H9 (cell line): ENCODE measurements at regions not wholly inside any gene's neighbourhood (a gene's known extent, or its start where the extent isn't known, plus 50 kb on each side); places are given as distances from the start of the nearest gene placed in this dataset.

Source experiments
- DNase-seq: peaks from one replicate; pipeline ENCODE4 v3.0.0-alpha.2; 2017
- H2AFZ ChIP-seq: one replicate; pipeline ENCODE4 v1.6.1; 2013; ENCODE audit warnings: mild to moderate bottlenecking, low read length, control low read depth, moderate library complexity
- H2AK5ac ChIP-seq: 2 replicates; pipeline ENCODE4 v1.6.1; 2013; ENCODE audit warnings: low read length, control low read depth, mixed read lengths; ENCODE audit not compliant: insufficient read length
- H2BK120ac ChIP-seq: one replicate; pipeline ENCODE4 v1.6.1; 2013; ENCODE audit warnings: low read depth, mild to moderate bottlenecking, low read length, control low read depth, inconsistent platforms; ENCODE audit not compliant: poor library complexity, severe bottlenecking
- H2BK12ac ChIP-seq: 2 replicates; pipeline ENCODE4 v1.6.1; 2013; ENCODE audit warnings: low read length, control low read depth, mixed read lengths, low read depth; ENCODE audit not compliant: insufficient read length
- H2BK15ac ChIP-seq: 2 replicates; pipeline ENCODE4 v1.6.1; 2013; ENCODE audit warnings: low read depth, low read length, control low read depth
- H2BK20ac ChIP-seq: one replicate; pipeline ENCODE4 v1.6.1; 2013; ENCODE audit warnings: low read depth, mild to moderate bottlenecking, low read length, control low read depth, inconsistent platforms; ENCODE audit not compliant: poor library complexity, severe bottlenecking
- H2BK5ac ChIP-seq: 2 replicates; pipeline ENCODE4 v1.6.1; 2013; ENCODE audit warnings: low read length, control low read depth, mixed read lengths; ENCODE audit not compliant: insufficient read length
- H3K14ac ChIP-seq: 2 replicates; pipeline ENCODE4 v1.6.1; 2013; ENCODE audit warnings: low read length, control low read depth; ENCODE audit not compliant: insufficient read depth
- H3K18ac ChIP-seq: 2 replicates; pipeline ENCODE4 v1.6.1; 2013; ENCODE audit warnings: low read depth, mild to moderate bottlenecking, mixed read lengths, low read length, control low read depth; ENCODE audit not compliant: insufficient read length
- H3K23ac ChIP-seq: 2 replicates; pipeline ENCODE4 v1.6.1; 2013; ENCODE audit warnings: low read length, control low read depth, mixed read lengths, low read depth; ENCODE audit not compliant: insufficient read length
- H3K23me2 ChIP-seq: 2 replicates; pipeline ENCODE4 v1.6.1; 2013; ENCODE audit warnings: low read depth, mild to moderate bottlenecking, mixed read lengths, low read length, control low read depth; ENCODE audit not compliant: insufficient read length, poor library complexity, severe bottlenecking
- H3K27ac ChIP-seq: 2 replicates; pipeline ENCODE4 v1.5.1; 2013; ENCODE audit warnings: low read length, control low read depth, mixed read lengths, low read depth; ENCODE audit not compliant: insufficient read length
- H3K27me3 ChIP-seq: 2 replicates; pipeline ENCODE4 v1.6.1; 2013; ENCODE audit warnings: low read length, control low read depth, inconsistent platforms; ENCODE audit not compliant: insufficient read depth
- H3K4ac ChIP-seq: 2 replicates; pipeline ENCODE4 v1.6.1; 2013; ENCODE audit warnings: low read depth, mild to moderate bottlenecking, control low read depth, inconsistent platforms, low read length, moderate library complexity
- H3K4me1 ChIP-seq: 2 replicates; pipeline ENCODE4 v1.6.1; 2013; ENCODE audit warnings: low read length, control low read depth, inconsistent platforms; ENCODE audit not compliant: insufficient read depth
- H3K4me2 ChIP-seq: 2 replicates; pipeline ENCODE4 v1.6.1; 2013; ENCODE audit warnings: low read length, control low read depth, mixed read lengths; ENCODE audit not compliant: insufficient read length, insufficient read depth
- H3K56ac ChIP-seq: 2 replicates; pipeline ENCODE4 v1.6.1; 2013; ENCODE audit warnings: low read depth, mild to moderate bottlenecking, mixed read lengths, low read length, control low read depth; ENCODE audit not compliant: insufficient read length
- H3K79me1 ChIP-seq: 2 replicates; pipeline ENCODE4 v1.6.1; 2013; ENCODE audit warnings: low read depth, mild to moderate bottlenecking, moderate library complexity, low read length, control low read depth, inconsistent platforms; ENCODE audit not compliant: insufficient read depth, poor library complexity, severe bottlenecking
- H3K79me2 ChIP-seq: 2 replicates; pipeline ENCODE4 v1.6.1; 2013; ENCODE audit warnings: low read length, control low read depth, inconsistent platforms; ENCODE audit not compliant: insufficient read depth
- H3K9ac ChIP-seq: 2 replicates; pipeline ENCODE4 v1.6.1; 2013; ENCODE audit warnings: low read length, control low read depth, mixed read lengths; ENCODE audit not compliant: insufficient read length; ENCODE audit errors: extremely low read depth
- H3K9me3 ChIP-seq: one replicate; pipeline ENCODE4 v1.6.1; 2013; ENCODE audit warnings: low read depth, low read length, inconsistent platforms; ENCODE audit not compliant: control insufficient read depth
- H3T11ph ChIP-seq: one replicate; pipeline ENCODE4 v1.6.1; 2013; ENCODE audit warnings: mild to moderate bottlenecking, low read length, control low read depth, inconsistent platforms
- H4K20me1 ChIP-seq: one replicate; pipeline ENCODE4 v1.6.1; 2013; ENCODE audit not compliant: control insufficient read depth, insufficient read length, insufficient read depth
- H4K5ac ChIP-seq: 2 replicates; pipeline ENCODE4 v1.6.1; 2013; ENCODE audit warnings: low read depth, mild to moderate bottlenecking, mixed read lengths, low read length, control low read depth; ENCODE audit not compliant: insufficient read length
- H4K8ac ChIP-seq: replicated peaks from 2 replicates; pipeline ENCODE4 v1.6.1; 2013; ENCODE audit warnings: low read length, control low read depth, mixed read lengths, low read depth; ENCODE audit not compliant: insufficient read length
- H4K91ac ChIP-seq: 2 replicates; pipeline ENCODE4 v1.6.1; 2013; ENCODE audit warnings: low read depth, mild to moderate bottlenecking, moderate library complexity, mixed read lengths, low read length, control low read depth; ENCODE audit not compliant: insufficient read length
- H3K27ac Mint-ChIP-seq, 3 experiments: 2 replicates in 2 of 3; 3 replicates in 1 of 3; pipeline ENCODE4 v1.8.0; 2020 to 2021; ENCODE audit warnings: mixed read lengths in 3 of 3, mild to moderate bottlenecking in 1 of 3, moderate library complexity in 1 of 3
- H3K27me3 Mint-ChIP-seq: 2 replicates; pipeline ENCODE4 v1.8.0; 2021; ENCODE audit warnings: low read depth, mild to moderate bottlenecking, moderate library complexity, mixed read lengths
- H3K36me3 Mint-ChIP-seq, 3 experiments: 2 replicates in 2 of 3; 3 replicates in 1 of 3; pipeline ENCODE4 v1.8.0; 2020 to 2021; ENCODE audit warnings: low read depth in 3 of 3, mixed read lengths in 3 of 3; ENCODE audit not compliant: insufficient read depth in 1 of 3
- H3K4me1 Mint-ChIP-seq, 2 experiments: 2 replicates each; pipeline ENCODE4 v1.8.0; 2020; ENCODE audit warnings: mixed read lengths in 2 of 2
- H3K4me3 Mint-ChIP-seq, 2 experiments: 2 replicates in 1 of 2; 3 replicates in 1 of 2; pipeline ENCODE4 v1.8.0; 2020 to 2021; ENCODE audit warnings: mild to moderate bottlenecking in 2 of 2, mixed read lengths in 2 of 2, moderate library complexity in 1 of 2
- H3K9me3 Mint-ChIP-seq, 2 experiments: 2 replicates in 1 of 2; 3 replicates in 1 of 2; pipeline ENCODE4 v1.8.0; 2020; ENCODE audit warnings: mild to moderate bottlenecking in 2 of 2, mixed read lengths in 2 of 2, moderate library complexity in 1 of 2
- CTCF ChIP-seq: fragments of 200-600 bp; sonication (generic); conservative IDR thresholded peaks from 3 replicates; pipeline ENCODE4 v1.8.0; 2021; ENCODE audit warnings: antibody characterized with exemption, mild to moderate bottlenecking

DNA sequence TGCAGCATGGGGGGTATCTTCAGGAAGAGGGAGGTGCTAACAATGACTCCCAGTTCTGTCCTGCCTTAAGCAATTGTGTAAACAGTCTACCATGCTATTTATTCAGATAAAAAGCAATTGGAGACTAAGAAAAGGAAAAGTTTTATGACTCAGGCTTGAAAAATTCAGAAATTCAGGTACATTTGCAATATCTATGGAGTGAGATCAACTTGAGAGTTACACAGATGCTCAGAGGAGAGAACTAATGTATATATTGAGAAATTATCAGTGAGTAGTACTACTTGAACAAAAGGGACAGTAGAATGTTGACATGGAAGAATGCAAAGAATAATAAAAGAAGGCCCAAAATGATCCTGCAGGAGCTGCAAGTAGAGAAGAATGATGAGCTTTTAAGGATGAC is 277.6 kb upstream of the DACH1 start:
- no peaks in the 10 kb centered on the region for H3K79me1 ChIP-seq
- H3K79me2 ChIP-seq, result no peaks in the 10 kb centered on the region
- peaks cover 0 to 12% of the 10 kb centered on the region in 2 experiments for H3K4me1 Mint-ChIP-seq
- H2BK5ac ChIP-seq, result no peak overlapping the region
- H4K20me1 ChIP-seq, result no peaks in the 10 kb centered on the region
- no peak overlapping the region for H3K23ac ChIP-seq
- H3K56ac ChIP-seq, result no peak overlapping the region
- H3K27me3 Mint-ChIP-seq, result no peaks in the 10 kb centered on the region
- H2BK120ac ChIP-seq, result no peak overlapping the region
- H3K18ac ChIP-seq, result no peak overlapping the region
- H2AFZ ChIP-seq, result no peak overlapping the region
- H3K9me3 Mint-ChIP-seq, result no peaks in the 10 kb centered on the region
- no peaks in the 10 kb centered on the region for H3K23me2 ChIP-seq
- H2BK12ac ChIP-seq, result no peak overlapping the region
- H3K9me3 ChIP-seq, result no peaks in the 10 kb centered on the region
- H3K36me3 Mint-ChIP-seq, result no peaks in the 10 kb centered on the region
- no peaks in the 10 kb centered on the region; the same call in 1 of the 2 replicates for H3K4me1 ChIP-seq
- no peak overlapping the region for H3K4me2 ChIP-seq
- H4K8ac ChIP-seq, result no peak overlapping the region
- no peak overlapping the region for H2AK5ac ChIP-seq
- TF ChIP-seq CTCF, result no peak
- H3K9ac ChIP-seq, result no peak overlapping the region
- no peak overlapping the region for H3K27ac ChIP-seq
- H4K5ac ChIP-seq, result no peak overlapping the region
- no peak overlapping the region for H4K91ac ChIP-seq
- no peaks in the 10 kb centered on the region for H3K27me3 ChIP-seq
- DNase-seq, result no peak
- no peak overlapping the region for H3K4ac ChIP-seq
- no peak overlapping the region for H3K4me3 Mint-ChIP-seq
- no peak overlapping the region for H3K27ac Mint-ChIP-seq
- H2BK15ac ChIP-seq, result no peak overlapping the region
- H3T11ph ChIP-seq, result no peak overlapping the region
- no peak overlapping the region for H2BK20ac ChIP-seq
- H3K14ac ChIP-seq, result no peak overlapping the region
